ENCODE measurements at regions not wholly inside any gene's neighbourhood (a gene's known extent, or its start where the extent isn't known, plus 50 kb on each side); places are given as distances from the start of the nearest gene placed in this dataset.

DNA sequence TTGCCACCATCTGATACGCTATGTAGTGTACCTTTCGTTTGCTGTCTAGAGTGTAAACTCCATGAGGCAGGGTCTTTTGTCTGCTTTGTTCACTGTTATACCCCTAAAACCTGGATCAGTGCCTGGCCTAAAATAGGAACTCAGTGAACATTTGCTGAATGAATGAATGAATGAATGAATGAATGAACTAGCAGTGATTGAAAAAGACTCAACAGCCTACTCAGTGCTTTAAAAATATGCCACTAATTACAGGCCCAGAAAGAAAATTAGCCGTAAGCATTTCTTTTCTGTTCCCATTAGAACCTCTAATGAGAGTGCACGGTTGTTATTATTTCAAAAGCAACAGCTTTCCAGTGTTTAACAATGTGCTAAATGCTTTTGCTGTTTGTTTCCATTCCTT lies 69.3 kb upstream of the SYT6 start:
- DNase-seq: no peak

- DNase-seq: no peak
These were observed 65.7 kb upstream of the SYT6 start for GRCh38 chr1:114219172-114219868.

DNA sequence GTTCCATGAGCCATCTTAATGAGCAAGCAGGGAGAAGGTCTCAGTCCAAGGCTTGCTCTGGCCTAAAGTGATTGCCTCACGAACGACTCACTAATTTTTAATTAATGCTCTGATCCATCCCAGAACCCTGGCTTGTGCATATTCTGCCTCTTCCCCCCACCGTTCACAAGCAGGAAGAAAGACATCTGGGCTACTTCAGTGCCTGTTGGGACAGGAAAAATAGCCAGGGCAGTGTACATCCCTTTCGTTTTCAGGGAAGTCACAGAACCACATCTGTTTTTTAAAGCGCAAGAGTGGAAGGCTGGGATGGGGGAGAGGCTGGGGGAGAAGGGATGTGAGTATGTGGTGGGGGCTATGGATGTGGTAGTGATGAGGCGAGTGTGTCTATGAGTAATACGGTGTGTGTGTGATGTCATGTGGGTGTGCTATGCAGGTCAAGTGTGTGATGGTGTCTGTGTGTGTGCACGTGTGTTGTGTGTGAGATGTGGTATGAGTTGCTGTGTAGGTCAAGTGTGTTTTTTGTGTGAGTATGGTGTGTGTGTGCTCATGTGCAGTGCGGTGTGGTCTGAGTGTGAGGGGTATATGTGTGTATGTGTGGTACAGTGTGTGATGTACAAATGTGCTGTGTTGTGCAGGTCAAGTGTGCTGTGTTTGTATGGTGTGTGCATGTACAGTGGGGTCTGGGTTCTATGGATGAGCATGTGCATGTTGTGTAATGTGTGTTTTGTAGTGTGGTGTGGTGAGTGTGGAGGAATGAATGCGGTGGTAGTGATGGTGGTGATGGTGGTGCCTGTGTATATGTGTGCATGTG lies 64.9 kb upstream of the SYT6 start:
- DNase-seq: no peak

GRCh38 chr1:114216431-114217173 lies 62.9 kb upstream of the SYT6 start:
- DNase-seq: no peak

DNA sequence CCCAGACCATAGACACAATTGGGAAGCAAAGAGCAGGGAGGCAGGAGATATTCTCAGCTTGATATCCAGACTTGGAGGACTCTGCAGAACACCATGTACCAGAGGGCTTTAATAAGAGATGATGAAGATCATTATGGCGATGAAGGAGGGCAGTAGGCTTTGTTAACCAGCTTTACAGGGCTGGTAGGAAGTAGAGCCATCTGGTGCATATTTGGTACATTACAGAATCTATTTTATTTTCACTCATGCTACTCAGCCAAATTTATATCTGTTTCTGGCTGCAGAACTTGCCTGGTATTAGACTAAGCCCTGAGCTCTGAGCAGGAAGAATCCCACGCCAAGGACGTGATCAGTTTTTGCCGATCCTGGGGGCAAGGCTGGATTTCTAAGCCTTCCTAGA lies 61.8 kb upstream of the SYT6 start:
- DNase-seq: no peak

GRCh38 chr1:114214016-114214415 lies 60.3 kb upstream of the SYT6 start:
- no peak for DNase-seq

DNA sequence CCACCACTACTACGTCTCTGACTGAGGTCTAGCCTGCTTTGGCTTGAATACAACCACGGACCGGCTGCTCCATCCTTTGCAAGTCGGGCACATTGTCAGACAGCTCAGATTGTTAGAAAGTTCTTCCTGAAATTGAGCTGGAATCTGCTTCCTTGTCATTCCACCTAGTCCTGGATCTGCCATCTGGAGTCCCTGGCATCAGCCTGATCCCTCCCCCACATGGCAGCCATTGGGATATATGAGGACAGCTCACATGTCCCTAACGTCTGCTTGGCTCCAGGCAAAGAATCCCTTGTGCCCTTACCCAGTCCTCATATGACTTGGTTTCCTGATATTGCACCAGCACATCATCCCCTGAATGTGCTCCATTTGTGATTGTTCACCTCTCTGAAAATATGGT lies 56.3 kb upstream of the SYT6 start:
- DNase-seq: no peak

DNA sequence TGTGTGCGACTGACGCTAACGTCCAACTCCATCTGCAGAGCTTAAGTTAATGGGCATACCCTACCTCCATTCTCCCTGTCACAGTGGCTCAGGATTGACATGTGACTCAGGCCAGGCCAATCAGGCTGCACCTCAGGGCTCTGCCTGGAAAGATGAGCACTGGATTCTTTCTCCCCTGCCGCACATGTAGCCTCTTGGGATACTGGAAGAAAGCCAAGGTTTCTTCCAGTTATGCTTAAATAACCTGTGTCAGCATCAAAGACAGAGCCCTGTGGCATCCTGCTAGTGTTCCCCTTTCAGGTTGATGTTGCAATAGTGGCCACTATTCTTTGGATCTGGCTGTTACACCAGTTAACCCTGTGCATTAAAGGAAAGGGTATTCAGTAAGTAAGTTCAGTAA lies 55.0 kb upstream of the SYT6 start:
- DNase-seq: no peak

DNA sequence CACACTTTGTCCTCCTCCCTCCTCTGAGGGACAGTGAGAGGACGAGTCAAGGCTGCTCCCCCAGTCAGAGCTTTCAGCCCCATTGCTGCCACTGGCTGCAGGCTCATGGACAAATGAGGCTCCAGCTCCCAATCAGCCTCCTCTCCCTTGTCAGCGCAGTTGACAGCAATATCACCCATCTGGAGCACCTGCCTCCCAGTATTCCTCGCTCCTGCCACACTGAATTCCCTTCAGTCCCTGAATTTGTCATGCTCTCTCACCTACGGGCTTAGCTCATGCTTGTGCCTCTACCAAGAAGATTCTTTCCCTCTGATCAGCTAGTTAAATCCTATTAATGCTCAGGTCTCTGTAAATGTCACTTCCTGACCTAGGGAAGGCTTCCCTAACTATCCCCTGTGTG lies 54.4 kb upstream of the SYT6 start:
- DNase-seq: no peak

DNA sequence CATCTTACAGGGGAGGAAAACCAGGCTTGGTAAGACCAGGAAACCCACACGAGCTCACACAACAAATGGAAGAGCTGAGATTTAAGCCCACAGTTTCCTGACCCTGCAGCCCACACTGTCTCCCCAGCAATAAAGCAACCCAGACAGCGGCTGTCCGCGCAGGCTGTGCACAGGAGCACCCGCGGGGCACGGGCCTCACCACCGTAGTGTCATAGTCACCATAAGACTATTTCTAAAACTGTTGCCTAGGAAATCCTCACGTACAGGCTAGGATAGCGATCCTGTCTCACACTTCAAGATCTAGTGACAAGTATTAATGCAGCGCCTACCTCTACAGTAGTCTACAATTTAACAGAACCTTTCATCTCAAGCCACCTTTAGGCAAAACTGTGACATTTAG lies 54.0 kb upstream of the SYT6 start:
- DNase-seq: no peak

DNA sequence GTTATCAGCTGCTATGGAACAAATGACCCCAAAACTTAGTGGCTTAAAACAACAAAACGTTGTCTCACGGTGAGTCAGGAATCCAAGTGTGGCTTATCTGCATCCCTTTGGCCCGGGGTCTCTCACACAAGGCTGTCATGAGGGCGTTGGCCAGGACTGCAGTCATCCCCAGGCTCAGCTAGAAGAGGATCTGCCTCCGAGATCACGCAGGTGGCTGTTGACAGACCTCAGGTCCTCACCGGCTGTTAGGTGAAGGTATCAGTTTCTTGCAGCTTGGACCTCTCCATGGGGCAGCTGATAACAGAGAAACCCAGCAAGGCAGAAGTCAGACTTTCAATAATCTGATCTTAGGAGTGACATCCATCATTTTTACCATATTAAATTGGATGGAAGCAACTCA lies 52.7 kb upstream of the SYT6 start:
- no peak for DNase-seq

- DNase-seq: no peak
These were observed 50.0 kb upstream of the SYT6 start for GRCh38 chr1:114203595-114204128.

Measured in NK-92 treated with Interleukin-12 subunit alpha and Interleukin-12 subunit beta, amount 100 ng/mL, for 24 hours (cell line).